Thoracic aorta (tissue), 2 donors: ENCODE measurements at regions not wholly inside any gene's neighbourhood (a gene's known extent, or its start where the extent isn't known, plus 50 kb on each side); places are given as distances from the start of the nearest gene placed in this dataset.

ENCODE experiments used
- ATAC-seq: fragments of 150-250 bp; one replicate; pipeline ENCODE4 v1.8.0; 2017; ENCODE audit warnings: low read depth; ENCODE audit not compliant: insufficient number of reproducible peaks, low FRiP score
- DNase-seq: peaks from one replicate; pipeline ENCODE4 v3.0.0-alpha.2; 2020; ENCODE audit warnings: low spot score
- H3K27ac ChIP-seq, 2 donors: fragments of 200-600 bp; sonication (generic); 1 replicate in 1 of 2; 2 replicates in 1 of 2; pipeline ENCODE4 v1.5.1; 2016; ENCODE audit warnings: mild to moderate bottlenecking in 2 of 2, moderate library complexity in 2 of 2
- H3K27me3 ChIP-seq: fragments of 200-600 bp; sonication (generic); replicated peaks from 2 replicates; pipeline ENCODE4 v1.6.0; 2016; ENCODE audit warnings: mild to moderate bottlenecking; ENCODE audit not compliant: insufficient read depth
- H3K36me3 ChIP-seq: fragments of 200-600 bp; sonication (generic); one replicate; pipeline ENCODE4 v1.5.1; 2016
- H3K4me1 ChIP-seq, 2 donors: fragments of 200-600 bp; sonication (generic); 1 replicate in 1 of 2; 2 replicates in 1 of 2; pipeline versions ENCODE4 v1.5.1 to v1.6.0; 2016; ENCODE audit warnings: low read depth in 2 of 2, mild to moderate bottlenecking in 1 of 2; ENCODE audit not compliant: control insufficient read depth in 1 of 2
- H3K4me3 ChIP-seq: fragments of 200-600 bp; sonication (generic); 2 replicates; pipeline ENCODE4 v1.5.1; 2016; ENCODE audit warnings: mild to moderate bottlenecking
- H3K9me3 ChIP-seq: fragments of 200-600 bp; sonication (generic); 2 replicates; pipeline ENCODE4 v1.5.1; 2016
- CTCF ChIP-seq: fragments of 200-600 bp; sonication (generic); IDR thresholded peaks from one replicate; pipeline ENCODE4 v1.5.1; 2019; ENCODE audit warnings: antibody characterized with exemption

- H3K27me3 ChIP-seq: no peaks in the 10 kb centered on the region
- DNase-seq: no peak
- H3K9me3 ChIP-seq: no peaks in the 10 kb centered on the region
- TF ChIP-seq CTCF: no peak
- no peak for ATAC-seq
- H3K4me1 ChIP-seq: no peaks in the 10 kb centered on the region
- no peaks in the 10 kb centered on the region for H3K36me3 ChIP-seq
- no peak overlapping the region for H3K4me3 ChIP-seq
- no peak overlapping the region for H3K27ac ChIP-seq
Observed at GRCh38 chr12:81987371-81987770, 228.2 kb upstream of the PPFIA2 start.

GRCh38 chr12:81976661-81977060 is 217.5 kb upstream of the PPFIA2 start:
- Histone ChIP-seq H3K4me1 (no peaks in the 10 kb centered on the region), H3K36me3 (no peaks in the 10 kb centered on the region), H3K4me3 (no peak overlapping the region), H3K27ac (no peak overlapping the region), H3K27me3 (no peaks in the 10 kb centered on the region), H3K9me3 (no peaks in the 10 kb centered on the region)
- TF ChIP-seq CTCF: no peak
- DNase-seq: no peak
- ATAC-seq: no peak

GRCh38 chr12:81974762-81975161 is 215.6 kb upstream of the PPFIA2 start:
- Histone ChIP-seq H3K36me3 (no peaks in the 10 kb centered on the region), H3K27ac (no peak overlapping the region), H3K4me3 (no peak overlapping the region), H3K9me3 (no peaks in the 10 kb centered on the region), H3K4me1 (no peaks in the 10 kb centered on the region), H3K27me3 (no peaks in the 10 kb centered on the region)
- no peak for ATAC-seq
- TF ChIP-seq CTCF: no peak
- no peak for DNase-seq

- no peak for TF ChIP-seq CTCF
Observed at GRCh38 chr12:81968421-81968820, 209.3 kb upstream of the PPFIA2 start.

GRCh38 chr12:81963636-81964035 is 204.5 kb upstream of the PPFIA2 start:
- no peak overlapping the region for H3K4me3 ChIP-seq
- H3K27ac ChIP-seq: no peak overlapping the region
- DNase-seq (no peak), ATAC-seq (no peak)
- H3K27me3 ChIP-seq: no peaks in the 10 kb centered on the region
- H3K9me3 ChIP-seq: no peaks in the 10 kb centered on the region
- no peaks in the 10 kb centered on the region for H3K36me3 ChIP-seq
- no peak for TF ChIP-seq CTCF
- no peaks in the 10 kb centered on the region for H3K4me1 ChIP-seq

More at GRCh38 chr12:81968421-81968820, 209.3 kb upstream of the PPFIA2 start:
- ATAC-seq: no peak
- Histone ChIP-seq H3K36me3 (no peaks in the 10 kb centered on the region), H3K27ac (no peak overlapping the region), H3K27me3 (no peaks in the 10 kb centered on the region), H3K4me1 (no peaks in the 10 kb centered on the region), H3K9me3 (no peaks in the 10 kb centered on the region), H3K4me3 (no peak overlapping the region)
- no peak for DNase-seq
